Nephron progenitor cell (in vitro differentiated cells): ENCODE measurements at regions not wholly inside any gene's neighbourhood (a gene's known extent, or its start where the extent isn't known, plus 50 kb on each side); places are given as distances from the start of the nearest gene placed in this dataset.

Source experiments
- DNase-seq: peaks from one replicate; pipeline ENCODE4 v3.0.0; 2021
- H3K27ac Mint-ChIP-seq: 2 replicates; pipeline ENCODE4 v1.8.0; 2021; ENCODE audit warnings: mild to moderate bottlenecking, moderate library complexity, mixed read lengths
- H3K27me3 Mint-ChIP-seq: 2 replicates; pipeline ENCODE4 v1.8.0; 2021; ENCODE audit warnings: mild to moderate bottlenecking, low read depth, mixed read lengths; ENCODE audit not compliant: poor library complexity
- H3K36me3 Mint-ChIP-seq: 2 replicates; pipeline ENCODE4 v1.8.0; 2021; ENCODE audit warnings: low read depth, mixed read lengths
- H3K4me1 Mint-ChIP-seq: 2 replicates; pipeline ENCODE4 v1.8.0; 2021; ENCODE audit warnings: mixed read lengths
- H3K4me3 Mint-ChIP-seq: 2 replicates; pipeline ENCODE4 v1.8.0; 2021; ENCODE audit warnings: mild to moderate bottlenecking, moderate library complexity, mixed read lengths
- H3K9me3 Mint-ChIP-seq: 2 replicates; pipeline ENCODE4 v1.8.0; 2021; ENCODE audit warnings: mild to moderate bottlenecking, moderate library complexity, mixed read lengths
- CTCF ChIP-seq: fragments of 200-600 bp; sonication (generic); IDR thresholded peaks from 2 replicates; pipeline ENCODE4 v1.5.0; 2021; ENCODE audit warnings: antibody characterized with exemption

GRCh38 chr18:75517286-75517685 lies 89.8 kb upstream of the SMIM21 start:
- H3K9me3 Mint-ChIP-seq, result peaks cover 46% of the 10 kb centered on the region
- DNase-seq, result no peak
- H3K4me1 Mint-ChIP-seq, result peaks cover 6% of the 10 kb centered on the region
- H3K27me3 Mint-ChIP-seq, result peaks cover 7% of the 10 kb centered on the region
- H3K36me3 Mint-ChIP-seq, result peaks cover 11% of the 10 kb centered on the region
- no peak for TF ChIP-seq CTCF
- H3K27ac Mint-ChIP-seq, result no peak overlapping the region
- H3K4me3 Mint-ChIP-seq, result no peak overlapping the region

GRCh38 chr18:75507636-75508035 lies 80.1 kb upstream of the SMIM21 start:
- no peak for TF ChIP-seq CTCF

GRCh38 chr18:75506913-75507312 lies 79.4 kb upstream of the SMIM21 start:
- H3K36me3 Mint-ChIP-seq, result peaks cover 10% of the 10 kb centered on the region

More at GRCh38 chr18:75507636-75508035, 80.1 kb upstream of the SMIM21 start:
- Mint-ChIP-seq H3K4me1 (peaks cover 41% of the 10 kb centered on the region), H3K36me3 (peaks cover 17% of the 10 kb centered on the region), H3K9me3 (peaks cover 21% of the 10 kb centered on the region), H3K4me3 (no peak overlapping the region), H3K27me3 (peaks cover 4% of the 10 kb centered on the region), H3K27ac (no peak overlapping the region)
- DNase-seq, result no peak

GRCh38 chr18:75504469-75504868 lies 77.0 kb upstream of the SMIM21 start:
- Mint-ChIP-seq H3K27me3 (peaks cover 4% of the 10 kb centered on the region), H3K4me3 (no peak overlapping the region), H3K36me3 (no peaks in the 10 kb centered on the region), H3K27ac (peak overlapping the region; percentile 12), H3K4me1 (peaks cover 36% of the 10 kb centered on the region), H3K9me3 (no peaks in the 10 kb centered on the region)
- no peak for TF ChIP-seq CTCF
- DNase-seq, result no peak

More at GRCh38 chr18:75506913-75507312, 79.4 kb upstream of the SMIM21 start:
- no peak for TF ChIP-seq CTCF
- H3K27ac Mint-ChIP-seq, result no peak overlapping the region
- H3K4me3 Mint-ChIP-seq, result no peak overlapping the region
- peaks cover 4% of the 10 kb centered on the region for H3K27me3 Mint-ChIP-seq
- DNase-seq, result no peak
- H3K9me3 Mint-ChIP-seq, result peaks cover 14% of the 10 kb centered on the region
- peaks cover 41% of the 10 kb centered on the region for H3K4me1 Mint-ChIP-seq

- TF ChIP-seq CTCF, result no peak
- H3K36me3 Mint-ChIP-seq, result no peaks in the 10 kb centered on the region
- peaks cover 32% of the 10 kb centered on the region for H3K4me1 Mint-ChIP-seq
- DNase-seq, result no peak
- H3K27ac Mint-ChIP-seq, result no peak overlapping the region
- H3K9me3 Mint-ChIP-seq, result no peaks in the 10 kb centered on the region
- peaks cover 4% of the 10 kb centered on the region for H3K27me3 Mint-ChIP-seq
- H3K4me3 Mint-ChIP-seq, result no peak overlapping the region
Measured at GRCh38 chr18:75503615-75504014, 76.1 kb upstream of the SMIM21 start.

- no peak for DNase-seq
- no peaks in the 10 kb centered on the region for H3K9me3 Mint-ChIP-seq
- H3K36me3 Mint-ChIP-seq, result no peaks in the 10 kb centered on the region
- H3K27ac Mint-ChIP-seq, result no peak overlapping the region
- H3K4me1 Mint-ChIP-seq, result peaks cover 39% of the 10 kb centered on the region
- no peak for TF ChIP-seq CTCF
- H3K4me3 Mint-ChIP-seq, result no peak overlapping the region
- peaks cover 4% of the 10 kb centered on the region for H3K27me3 Mint-ChIP-seq
Measured at GRCh38 chr18:75502286-75502685, 74.8 kb upstream of the SMIM21 start.
